HG03175 (cell line): ENCODE measurements at regions not wholly inside any gene's neighbourhood (a gene's known extent, or its start where the extent isn't known, plus 50 kb on each side); places are given as distances from the start of the nearest gene placed in this dataset.

Source experiments
- ATAC-seq: cut with Tn5 transposase; IDR thresholded peaks from one replicate; pipeline ENCODE4 v1.9.1; 2021; ENCODE audit warnings: mild to moderate bottlenecking, moderate library complexity; ENCODE audit not compliant: unreplicated experiment

- no peak for ATAC-seq
Observed at GRCh38 chr12:111224186-111225066, 144.5 kb downstream of the PHETA1 start.

GRCh38 chr12:111222523-111222922 is 146.4 kb downstream of the PHETA1 start:
- no peak for ATAC-seq

- no peak for ATAC-seq
Observed at GRCh38 chr12:111222027-111222414, 146.9 kb downstream of the PHETA1 start.

GRCh38 chr12:111221062-111222026 is 147.6 kb downstream of the PHETA1 start:
- ATAC-seq, result no peak

- no peak for ATAC-seq
Observed at GRCh38 chr12:111220363-111220762, 148.5 kb downstream of the PHETA1 start.

GRCh38 chr12:111219440-111219839 is 149.5 kb downstream of the PHETA1 start:
- ATAC-seq, result no peak

- ATAC-seq, result no peak
Observed at GRCh38 chr12:111218499-111218898, 150.4 kb downstream of the PHETA1 start.

GRCh38 chr12:111216387-111217159 is 152.3 kb downstream of the PHETA1 start:
- ATAC-seq, result no peak

GRCh38 chr12:111215881-111216280 is 153.0 kb downstream of the PHETA1 start:
- no peak for ATAC-seq

GRCh38 chr12:111214401-111214800 is 154.5 kb downstream of the PHETA1 start:
- no peak for ATAC-seq

GRCh38 chr12:111213561-111213960 is 155.3 kb downstream of the PHETA1 start:
- ATAC-seq, result no peak

GRCh38 chr12:111212814-111213456 is 156.0 kb downstream of the PHETA1 start:
- no peak for ATAC-seq

GRCh38 chr12:111211910-111212757 is 156.8 kb downstream of the PHETA1 start:
- ATAC-seq, result no peak

- no peak for ATAC-seq
Observed at GRCh38 chr12:111209811-111210210, 159.1 kb downstream of the PHETA1 start.

GRCh38 chr12:111207761-111208160 is 161.1 kb downstream of the PHETA1 start:
- no peak for ATAC-seq

GRCh38 chr12:111204788-111205241 is 164.1 kb downstream of the PHETA1 start:
- ATAC-seq, result no peak

GRCh38 chr12:111203969-111204368 is 164.9 kb downstream of the PHETA1 start:
- ATAC-seq, result no peak

GRCh38 chr12:111203446-111203845 is 165.4 kb downstream of the PHETA1 start:
- ATAC-seq, result no peak

- no peak for ATAC-seq
Observed at GRCh38 chr12:111202237-111202915, 166.5 kb downstream of the PHETA1 start.
